BLaER1 (cell line): ENCODE measurements at regions not wholly inside any gene's neighbourhood (a gene's known extent, or its start where the extent isn't known, plus 50 kb on each side); places are given as distances from the start of the nearest gene placed in this dataset.

ENCODE experiments used
- H3K27ac ChIP-seq: shearing (Covaris generic); formaldehyde crosslinking; 2 replicates; pipeline ENCODE4 v1.8.1; 2022
- H3K27me3 ChIP-seq: shearing (Covaris generic); formaldehyde crosslinking; 2 replicates; pipeline ENCODE4 v1.8.1; 2022
- H3K36me3 ChIP-seq: shearing (Covaris generic); formaldehyde crosslinking; 2 replicates; pipeline ENCODE4 v1.8.1; 2022
- H3K4me1 ChIP-seq: shearing (Covaris generic); formaldehyde crosslinking; 2 replicates; pipeline ENCODE4 v1.8.1; 2022
- H3K4me2 ChIP-seq: shearing (Covaris generic); formaldehyde crosslinking; 2 replicates; pipeline ENCODE4 v1.8.1; 2022
- H3K4me3 ChIP-seq: shearing (Covaris generic); formaldehyde crosslinking; 2 replicates; pipeline ENCODE4 v1.8.1; 2022
- H3K9ac ChIP-seq: shearing (Covaris generic); formaldehyde crosslinking; 2 replicates; pipeline ENCODE4 v1.8.1; 2022
- H3K9me3 ChIP-seq: shearing (Covaris generic); formaldehyde crosslinking; 2 replicates; pipeline ENCODE4 v1.8.1; 2022
- H4K20me1 ChIP-seq: shearing (Covaris generic); formaldehyde crosslinking; 2 replicates; pipeline ENCODE4 v1.8.1; 2022
- Cebpa-rat ChIP-seq: shearing (Covaris generic); IDR thresholded peaks from 2 replicates; pipeline ENCODE4 v1.8.1; 2022

- Histone ChIP-seq H4K20me1 (no peaks in the 10 kb centered on the region), H3K4me3 (no peak overlapping the region), H3K9ac (no peak overlapping the region), H3K4me2 (no peak overlapping the region), H3K36me3 (no peaks in the 10 kb centered on the region), H3K9me3 (peaks cover 14% of the 10 kb centered on the region; the same call in 1 of the 2 replicates), H3K4me1 (peaks cover 37% of the 10 kb centered on the region), H3K27ac (no peak overlapping the region), H3K27me3 (no peaks in the 10 kb centered on the region)
- no peak for TF ChIP-seq Cebpa-rat
Observed at GRCh38 chr11:129257512-129257911, 65.4 kb upstream of the ARHGAP32 start.

DNA sequence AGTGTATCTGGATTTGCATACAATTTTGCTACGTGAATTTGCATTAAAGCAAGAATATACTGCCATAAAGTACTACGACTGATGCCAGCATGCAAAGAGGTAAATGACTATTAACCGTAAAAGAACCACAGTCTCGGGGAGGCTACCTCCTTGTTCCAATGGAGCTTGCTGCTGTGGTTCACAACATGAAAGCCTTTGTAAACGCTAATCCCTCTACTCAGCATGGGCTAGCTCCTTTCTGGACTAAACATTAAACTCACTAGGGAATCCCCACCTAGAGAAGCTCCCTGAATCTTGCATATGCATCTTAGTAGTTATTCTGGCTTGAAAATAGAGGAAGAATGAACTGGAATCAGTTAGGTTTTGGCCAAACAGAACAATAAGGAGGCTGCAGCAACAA lies 60.5 kb upstream of the ARHGAP32 start:
- no peak overlapping the region for H3K4me3 ChIP-seq
- no peaks in the 10 kb centered on the region for H3K36me3 ChIP-seq
- H3K27me3 ChIP-seq, result no peaks in the 10 kb centered on the region
- H3K4me2 ChIP-seq, result no peak overlapping the region
- peaks cover 14% of the 10 kb centered on the region; the same call in 1 of the 2 replicates for H3K9me3 ChIP-seq
- no peak overlapping the region for H3K27ac ChIP-seq
- H3K4me1 ChIP-seq, result no peaks in the 10 kb centered on the region; the same call in 1 of the 2 replicates
- no peak overlapping the region for H3K9ac ChIP-seq
- H4K20me1 ChIP-seq, result no peaks in the 10 kb centered on the region
- no peak for TF ChIP-seq Cebpa-rat

DNA sequence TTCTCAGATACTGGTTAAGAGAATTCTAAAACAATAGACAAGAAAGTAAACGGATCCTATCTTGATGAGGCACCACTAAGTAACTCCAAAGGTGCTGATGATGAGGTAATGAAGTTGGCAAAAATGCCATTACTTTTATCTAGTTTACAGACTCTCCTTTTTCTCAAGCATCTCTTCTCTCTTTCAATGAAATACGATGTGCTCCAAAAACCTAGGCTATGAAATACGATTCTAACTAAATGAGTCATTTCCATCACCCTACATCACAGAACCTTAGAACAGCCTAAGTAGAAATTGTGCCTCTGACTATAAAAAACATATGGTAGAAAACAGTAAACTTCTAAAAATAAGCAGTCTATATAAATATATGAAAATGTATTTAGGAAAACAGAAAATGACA lies 58.9 kb upstream of the ARHGAP32 start:
- Histone ChIP-seq H3K4me1 (peaks cover 6% of the 10 kb centered on the region), H3K9me3 (peaks cover 11% of the 10 kb centered on the region; the same call in 1 of the 2 replicates), H3K27ac (no peak overlapping the region), H4K20me1 (no peaks in the 10 kb centered on the region), H3K4me3 (no peak overlapping the region), H3K36me3 (no peaks in the 10 kb centered on the region), H3K27me3 (no peaks in the 10 kb centered on the region), H3K4me2 (no peak overlapping the region), H3K9ac (no peak overlapping the region)
- TF ChIP-seq Cebpa-rat, result no peak

- Histone ChIP-seq H3K27me3 (no peaks in the 10 kb centered on the region), H3K4me3 (no peak overlapping the region), H3K36me3 (no peaks in the 10 kb centered on the region), H3K4me1 (peaks cover 6% of the 10 kb centered on the region), H3K27ac (no peak overlapping the region), H3K4me2 (no peak overlapping the region), H3K9me3 (no peaks in the 10 kb centered on the region), H4K20me1 (no peaks in the 10 kb centered on the region), H3K9ac (no peak overlapping the region)
- TF ChIP-seq Cebpa-rat, result no peak
Observed at GRCh38 chr11:129249923-129250322, 57.8 kb upstream of the ARHGAP32 start.

- Histone ChIP-seq H3K9ac (no peak overlapping the region), H3K4me3 (no peak overlapping the region), H4K20me1 (no peaks in the 10 kb centered on the region), H3K36me3 (no peaks in the 10 kb centered on the region), H3K27ac (no peak overlapping the region), H3K4me2 (no peak overlapping the region), H3K4me1 (peaks cover 6% of the 10 kb centered on the region), H3K27me3 (no peaks in the 10 kb centered on the region), H3K9me3 (no peaks in the 10 kb centered on the region)
- no peak for TF ChIP-seq Cebpa-rat
Observed at GRCh38 chr11:129249351-129249750, 57.2 kb upstream of the ARHGAP32 start.

- H3K4me2 ChIP-seq, result no peak overlapping the region
- no peaks in the 10 kb centered on the region for H4K20me1 ChIP-seq
- H3K4me3 ChIP-seq, result no peak overlapping the region
- H3K9ac ChIP-seq, result no peak overlapping the region
- H3K27ac ChIP-seq, result no peak overlapping the region
- no peaks in the 10 kb centered on the region for H3K9me3 ChIP-seq
- TF ChIP-seq Cebpa-rat, result no peak
- H3K27me3 ChIP-seq, result no peaks in the 10 kb centered on the region
- no peaks in the 10 kb centered on the region for H3K36me3 ChIP-seq
- peaks cover 6% of the 10 kb centered on the region for H3K4me1 ChIP-seq
Observed at GRCh38 chr11:129248618-129249017, 56.5 kb upstream of the ARHGAP32 start.

GRCh38 chr11:129247135-129247534 lies 55.0 kb upstream of the ARHGAP32 start:
- H3K9ac ChIP-seq, result no peak overlapping the region
- no peaks in the 10 kb centered on the region for H4K20me1 ChIP-seq
- H3K27me3 ChIP-seq, result no peaks in the 10 kb centered on the region
- H3K4me2 ChIP-seq, result no peak overlapping the region
- no peak overlapping the region for H3K27ac ChIP-seq
- H3K9me3 ChIP-seq, result no peaks in the 10 kb centered on the region
- no peaks in the 10 kb centered on the region for H3K36me3 ChIP-seq
- H3K4me1 ChIP-seq, result peaks cover 6% of the 10 kb centered on the region
- no peak for TF ChIP-seq Cebpa-rat
- no peak overlapping the region for H3K4me3 ChIP-seq

GRCh38 chr11:129242855-129243254 lies 50.7 kb upstream of the ARHGAP32 start:
- TF ChIP-seq Cebpa-rat, result no peak
- no peak overlapping the region for H3K9ac ChIP-seq
- H3K36me3 ChIP-seq, result no peaks in the 10 kb centered on the region
- no peak overlapping the region for H3K4me3 ChIP-seq
- no peak overlapping the region for H3K4me2 ChIP-seq
- H4K20me1 ChIP-seq, result no peaks in the 10 kb centered on the region
- no peak overlapping the region for H3K27ac ChIP-seq
- H3K4me1 ChIP-seq, result peaks cover 6% of the 10 kb centered on the region
- no peaks in the 10 kb centered on the region for H3K27me3 ChIP-seq
- H3K9me3 ChIP-seq, result 0 out of 2 replicates have a peak, but pooled peaks cover 3% of the 10 kb centered on the region
